Activated naive CD8-positive, alpha-beta T cell treated with anti-CD3 and anti-CD28 coated beads, Interleukin-2, amount 10 ng/mL, durations not matched to agents 7 days and 5 days (primary cell): ENCODE measurements at regions not wholly inside any gene's neighbourhood (a gene's known extent, or its start where the extent isn't known, plus 50 kb on each side); places are given as distances from the start of the nearest gene placed in this dataset.

Experiments used
- ATAC-seq: fragments of 150-1000 bp; cut with Tn5 transposase; one replicate; pipeline ENCODE4 v1.10.0; 2021; ENCODE audit warnings: low read depth, moderate library complexity
- POLR2A ChIA-PET: fragments of 350-600 bp; sonication (Branson Sonifier 250); formaldehyde crosslinking; loops from one replicate; lab custom pipeline; 2021; ENCODE audit warnings: antibody characterized with exemption; lab: Charles Lee
- DNase-seq: peaks from one replicate; pipeline ENCODE4 v3.0.0; 2021
- H3K27ac Mint-ChIP-seq: one replicate; pipeline ENCODE4 v1.8.0; 2022; ENCODE audit warnings: mild to moderate bottlenecking, mixed read lengths
- H3K27me3 Mint-ChIP-seq: one replicate; pipeline ENCODE4 v1.8.0; 2022; ENCODE audit warnings: mild to moderate bottlenecking, moderate library complexity, mixed read lengths
- H3K36me3 Mint-ChIP-seq: one replicate; pipeline ENCODE4 v1.8.0; 2021; ENCODE audit warnings: mild to moderate bottlenecking, mixed read lengths
- H3K4me1 Mint-ChIP-seq: one replicate; pipeline ENCODE4 v1.8.0; 2021; ENCODE audit warnings: mixed read lengths
- H3K4me3 Mint-ChIP-seq: one replicate; pipeline ENCODE4 v1.8.0; 2022; ENCODE audit warnings: mild to moderate bottlenecking, moderate library complexity, mixed read lengths
- H3K9me3 Mint-ChIP-seq: one replicate; pipeline ENCODE4 v1.8.0; 2021; ENCODE audit warnings: mixed read lengths

DNA sequence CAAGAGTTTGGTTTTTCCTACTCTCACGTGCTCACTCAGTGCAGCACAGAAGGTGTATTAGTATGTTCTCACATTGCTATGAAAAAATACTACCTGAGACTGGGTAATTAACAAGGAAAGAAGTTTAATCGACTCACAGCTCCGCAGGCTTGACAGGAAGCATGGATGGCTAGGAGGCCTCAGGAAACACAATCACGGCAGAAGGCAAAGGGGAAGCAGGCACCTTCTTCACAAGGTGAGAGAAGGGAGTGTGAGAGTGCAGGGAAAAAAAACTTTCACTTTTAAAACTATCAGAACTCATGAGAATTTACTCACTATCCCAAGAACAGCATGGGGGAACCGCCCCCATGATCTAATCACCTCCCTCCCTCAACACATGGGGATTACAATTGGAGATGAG lies 185.8 kb upstream of the TMPO start:
- Mint-ChIP-seq H3K4me3 (no peak overlapping the region), H3K27ac (no peak overlapping the region), H3K9me3 (no peaks in the 10 kb centered on the region), H3K36me3 (no peaks in the 10 kb centered on the region), H3K4me1 (no peaks in the 10 kb centered on the region), H3K27me3 (no peaks in the 10 kb centered on the region)
- POLR2A ChIA-PET, result no interaction called here
- ATAC-seq (no peak), DNase-seq (no peak)

DNA sequence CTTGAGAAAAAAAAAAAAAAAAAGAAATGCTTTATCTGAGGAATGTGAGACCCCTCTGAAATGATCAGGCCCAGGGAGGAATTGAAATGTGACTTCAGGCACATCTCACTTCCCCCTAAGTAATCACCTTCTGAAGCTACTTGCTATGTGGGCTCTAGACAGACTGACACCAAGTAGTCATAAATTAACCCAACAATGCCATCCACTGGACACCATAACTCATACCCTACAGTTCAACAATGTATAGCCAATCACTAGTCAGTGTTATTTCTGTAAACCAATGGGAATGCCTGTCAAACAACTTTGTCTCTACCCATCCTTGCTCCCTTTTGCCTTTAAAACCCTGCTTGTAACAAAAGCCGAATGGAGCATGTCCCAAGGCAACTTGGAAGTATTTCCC lies 182.7 kb upstream of the TMPO start:
- Mint-ChIP-seq H3K4me1 (no peaks in the 10 kb centered on the region), H3K27me3 (peaks cover 5% of the 10 kb centered on the region), H3K36me3 (no peaks in the 10 kb centered on the region), H3K4me3 (no peak overlapping the region), H3K27ac (no peak overlapping the region), H3K9me3 (no peaks in the 10 kb centered on the region)
- POLR2A ChIA-PET, result interaction anchor here (0.7 kb wide), 1 partner anchor 1375 kb away, joined by 3 read pairs; no protein-coding TSS in a partner anchor
- DNase-seq (no peak), ATAC-seq (no peak)

DNA sequence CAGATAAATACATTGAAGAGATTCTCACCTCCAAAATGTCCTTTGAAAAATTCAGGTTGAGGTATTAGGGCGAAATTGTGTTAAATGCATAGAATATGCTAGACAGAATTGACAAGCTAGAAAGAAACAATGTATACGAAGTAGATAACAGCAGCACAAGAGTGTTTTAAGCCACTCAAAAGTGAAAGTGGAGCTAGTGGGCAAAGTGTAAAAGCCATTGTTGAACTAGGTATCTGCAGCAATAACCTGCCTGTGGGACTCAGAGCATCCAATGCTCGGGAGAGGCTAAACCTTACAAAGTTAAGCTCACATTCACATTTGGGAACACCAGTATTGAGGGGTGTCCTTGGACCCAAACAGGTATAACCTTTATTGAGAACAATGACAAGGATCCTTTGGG lies 180.6 kb upstream of the TMPO start:
- no peaks in the 10 kb centered on the region for H3K36me3 Mint-ChIP-seq
- ATAC-seq (no peak), DNase-seq (no peak)
- H3K27ac Mint-ChIP-seq, result no peak overlapping the region
- POLR2A ChIA-PET, result no interaction called here
- H3K9me3 Mint-ChIP-seq, result no peaks in the 10 kb centered on the region
- H3K27me3 Mint-ChIP-seq, result peaks cover 7% of the 10 kb centered on the region
- H3K4me1 Mint-ChIP-seq, result no peaks in the 10 kb centered on the region
- H3K4me3 Mint-ChIP-seq, result no peak overlapping the region

DNA sequence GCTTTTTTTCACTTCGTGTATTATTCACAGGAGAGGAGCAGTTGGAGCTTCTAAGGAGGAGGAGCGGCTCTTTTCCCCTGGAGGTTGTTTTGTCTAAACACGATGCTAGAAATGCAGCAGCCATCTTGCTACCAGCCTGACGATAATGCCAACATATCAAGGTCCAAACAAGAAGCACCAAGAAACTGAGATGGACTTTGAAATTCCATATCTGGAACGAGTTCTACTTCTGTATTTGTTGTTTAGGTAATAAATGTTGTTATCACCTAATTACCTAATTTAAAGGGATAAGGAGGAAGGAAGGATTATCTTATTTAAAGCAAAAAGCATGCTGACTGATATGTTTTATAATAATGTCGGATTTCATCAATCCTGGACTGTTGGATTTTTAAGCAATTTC lies 174.4 kb upstream of the TMPO start:
- Mint-ChIP-seq H3K4me1 (no peaks in the 10 kb centered on the region), H3K27me3 (peaks cover 5% of the 10 kb centered on the region), H3K4me3 (no peak overlapping the region), H3K9me3 (no peaks in the 10 kb centered on the region), H3K36me3 (no peaks in the 10 kb centered on the region), H3K27ac (no peak overlapping the region)
- DNase-seq (no peak), ATAC-seq (no peak)
- POLR2A ChIA-PET, result no interaction called here

DNA sequence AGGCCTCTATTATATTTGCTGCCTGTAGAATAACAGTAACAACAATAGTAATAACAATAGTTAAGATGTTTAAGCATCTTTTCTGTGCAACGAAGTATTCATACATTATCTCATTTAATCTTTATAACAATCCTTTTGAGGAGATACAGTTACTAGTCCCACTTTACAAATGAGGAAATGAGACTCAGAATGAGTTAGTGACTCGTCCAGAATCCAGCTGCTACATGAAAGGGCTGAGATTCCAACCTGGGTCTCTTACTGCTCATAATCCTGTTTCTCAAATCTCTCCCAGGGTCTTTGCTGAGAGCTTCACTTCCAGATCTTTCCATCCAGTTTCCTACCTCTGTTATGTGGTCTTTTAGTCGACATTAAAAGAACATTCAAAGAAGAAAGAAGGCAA lies 173.7 kb upstream of the TMPO start:
- POLR2A ChIA-PET, result no interaction called here
- Mint-ChIP-seq H3K9me3 (no peaks in the 10 kb centered on the region), H3K4me1 (no peaks in the 10 kb centered on the region), H3K36me3 (no peaks in the 10 kb centered on the region), H3K27me3 (peaks cover 5% of the 10 kb centered on the region), H3K27ac (no peak overlapping the region), H3K4me3 (no peak overlapping the region)
- no peak for DNase-seq
- ATAC-seq, result no peak

DNA sequence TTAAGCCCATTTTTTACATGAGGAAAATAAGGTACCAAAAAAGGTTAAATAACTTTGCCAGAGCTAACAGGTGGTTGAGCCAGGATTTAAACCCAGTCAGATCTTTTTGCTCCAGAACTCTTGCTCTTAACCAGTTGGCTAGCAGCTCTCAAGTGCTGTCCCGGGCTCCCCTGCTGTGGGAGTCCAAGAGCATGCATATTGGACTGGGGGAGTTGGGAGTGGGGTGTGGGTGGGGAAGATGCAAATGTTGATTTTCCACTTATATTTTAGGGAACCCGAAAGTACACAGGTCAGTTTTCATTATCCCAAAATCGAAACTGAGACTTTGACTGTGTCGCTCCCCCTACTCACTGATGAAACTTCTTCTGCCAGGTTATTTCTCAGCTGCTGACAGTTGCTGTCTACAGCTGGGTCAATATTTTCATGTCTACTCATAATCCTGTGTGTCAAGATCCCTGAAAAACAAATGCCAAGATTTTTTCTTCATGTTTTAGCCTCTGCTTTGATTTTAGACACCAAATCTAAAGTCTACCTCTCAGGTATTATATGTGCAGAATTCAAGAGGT lies 172.3 kb upstream of the TMPO start:
- Mint-ChIP-seq H3K27ac (no peak overlapping the region), H3K36me3 (no peaks in the 10 kb centered on the region), H3K4me3 (no peak overlapping the region), H3K27me3 (peaks cover 3% of the 10 kb centered on the region), H3K4me1 (no peaks in the 10 kb centered on the region), H3K9me3 (no peaks in the 10 kb centered on the region)
- POLR2A ChIA-PET, result no interaction called here
- no peak for ATAC-seq
- DNase-seq, result no peak

DNA sequence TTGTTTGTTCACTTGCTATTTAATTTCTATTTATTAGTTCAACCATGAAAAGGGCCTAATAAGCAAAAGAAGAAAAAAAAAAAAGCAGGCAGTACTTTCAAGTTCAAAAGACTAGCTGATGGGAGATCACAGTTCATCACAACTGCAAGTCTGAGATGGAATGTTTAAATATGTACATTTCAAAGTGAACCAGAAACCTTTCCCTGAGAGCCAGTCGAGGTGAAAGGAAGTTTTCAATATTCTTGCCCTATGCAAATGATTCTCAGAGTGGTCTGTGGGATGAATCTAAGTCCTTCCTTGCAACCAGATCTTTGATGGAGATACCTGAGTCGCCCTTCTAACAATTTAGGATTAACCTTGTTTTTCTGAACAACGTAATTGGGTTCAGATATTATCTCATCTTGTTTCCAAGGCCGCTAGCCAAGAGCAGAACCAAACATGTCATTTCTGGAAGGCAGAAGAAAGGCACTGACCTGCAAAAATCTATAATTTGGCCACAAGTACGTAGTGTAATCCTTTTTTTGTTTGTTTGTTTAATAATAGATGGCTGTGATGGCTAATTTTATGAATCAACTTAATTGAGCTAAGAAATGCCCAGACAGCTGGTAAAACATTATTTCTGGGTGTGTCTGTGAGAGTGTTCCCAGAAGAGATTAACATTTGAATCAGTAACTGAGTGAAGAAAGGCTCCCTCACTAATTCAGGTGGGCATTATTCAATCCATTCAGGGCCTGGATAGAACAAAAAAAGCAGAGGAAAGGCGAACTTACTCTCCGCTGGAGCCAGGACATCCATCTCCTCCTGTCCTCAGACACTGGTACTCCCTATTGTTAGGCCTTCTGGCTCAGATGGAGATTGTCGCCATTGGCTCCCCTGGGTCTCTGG lies 171.1 kb upstream of the TMPO start:
- POLR2A ChIA-PET, result no interaction called here
- ATAC-seq (no peak), DNase-seq (no peak)
- no peaks in the 10 kb centered on the region for H3K27me3 Mint-ChIP-seq
- H3K4me1 Mint-ChIP-seq, result no peaks in the 10 kb centered on the region
- no peaks in the 10 kb centered on the region for H3K36me3 Mint-ChIP-seq
- H3K27ac Mint-ChIP-seq, result no peak overlapping the region
- H3K9me3 Mint-ChIP-seq, result no peaks in the 10 kb centered on the region
- H3K4me3 Mint-ChIP-seq, result no peak overlapping the region

DNA sequence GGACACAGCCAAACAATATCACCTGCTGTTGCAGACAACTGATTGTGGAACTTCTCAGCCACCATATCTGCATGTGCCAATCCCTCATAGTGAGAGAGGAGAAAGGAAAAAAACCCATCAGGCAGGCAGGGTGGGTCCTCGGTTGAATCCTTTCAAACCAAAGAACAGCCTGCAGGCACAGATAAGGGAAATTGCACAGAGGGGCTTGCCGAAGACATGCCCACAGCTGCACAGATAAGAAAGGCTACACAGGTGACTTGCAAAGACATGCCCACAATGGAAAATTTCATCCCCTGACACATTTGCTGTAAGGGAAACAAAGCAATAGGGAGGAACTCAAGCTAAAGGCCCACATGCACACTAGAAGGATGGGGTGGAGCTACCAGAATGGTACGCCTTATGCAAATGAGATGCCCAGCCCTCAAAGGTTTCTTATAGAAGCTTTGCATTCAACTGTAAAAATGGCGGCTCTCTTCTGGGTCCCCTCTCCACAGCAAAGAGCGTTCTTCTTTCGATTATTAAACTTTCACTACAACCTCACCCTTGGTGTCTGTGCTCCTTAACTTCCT lies 170.0 kb upstream of the TMPO start:
- Mint-ChIP-seq H3K4me1 (no peaks in the 10 kb centered on the region), H3K36me3 (no peaks in the 10 kb centered on the region), H3K27me3 (no peaks in the 10 kb centered on the region), H3K9me3 (no peaks in the 10 kb centered on the region), H3K4me3 (no peak overlapping the region), H3K27ac (no peak overlapping the region)
- DNase-seq (no peak), ATAC-seq (no peak)
- POLR2A ChIA-PET, result no interaction called here

DNA sequence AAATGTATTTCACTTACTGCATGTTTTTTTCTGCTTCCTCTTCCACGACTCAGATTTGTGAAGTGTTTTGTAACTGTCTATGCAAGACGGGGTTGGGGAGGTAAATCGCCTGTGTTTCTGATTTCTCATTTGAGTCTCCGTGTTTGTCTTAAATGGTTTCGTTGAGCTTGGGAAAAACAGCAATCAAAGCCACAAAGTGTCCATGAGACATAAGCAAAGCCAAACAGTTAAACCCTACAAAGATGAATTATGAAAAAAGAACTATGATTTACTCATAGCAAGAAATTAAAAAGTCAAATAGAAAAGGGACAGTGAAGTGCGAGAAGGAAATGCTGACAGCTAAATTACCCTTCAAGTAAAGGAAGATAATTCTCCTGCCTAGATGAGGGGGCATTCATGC lies 164.3 kb upstream of the TMPO start:
- H3K4me1 Mint-ChIP-seq, result no peaks in the 10 kb centered on the region
- H3K27me3 Mint-ChIP-seq, result peaks cover 8% of the 10 kb centered on the region
- POLR2A ChIA-PET, result no interaction called here
- ATAC-seq (no peak), DNase-seq (no peak)
- no peak overlapping the region for H3K27ac Mint-ChIP-seq
- no peak overlapping the region for H3K4me3 Mint-ChIP-seq
- no peaks in the 10 kb centered on the region for H3K36me3 Mint-ChIP-seq
- H3K9me3 Mint-ChIP-seq, result no peaks in the 10 kb centered on the region

DNA sequence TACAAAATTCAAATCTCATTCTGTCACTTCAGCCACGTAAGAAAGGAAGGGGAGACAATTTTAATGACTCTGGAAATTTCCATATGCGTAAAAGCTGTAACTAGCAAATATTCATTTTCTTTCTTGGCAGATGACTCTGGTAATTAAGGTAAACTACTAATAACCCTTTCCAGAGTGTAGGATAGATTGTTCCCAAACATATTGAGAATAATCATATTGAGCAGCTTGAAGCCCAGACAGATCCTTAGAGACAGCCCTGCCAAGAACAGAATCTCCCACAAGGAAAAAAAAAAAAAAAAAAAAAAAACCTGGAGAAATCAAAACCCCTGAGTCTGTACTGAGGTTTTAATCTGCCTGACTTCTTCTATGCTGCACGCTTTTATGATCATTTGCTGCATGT lies 163.6 kb upstream of the TMPO start:
- H3K4me3 Mint-ChIP-seq, result no peak overlapping the region
- no peak overlapping the region for H3K27ac Mint-ChIP-seq
- no peaks in the 10 kb centered on the region for H3K4me1 Mint-ChIP-seq
- DNase-seq (no peak), ATAC-seq (no peak)
- H3K9me3 Mint-ChIP-seq, result no peaks in the 10 kb centered on the region
- POLR2A ChIA-PET, result no interaction called here
- H3K27me3 Mint-ChIP-seq, result peaks cover 8% of the 10 kb centered on the region
- H3K36me3 Mint-ChIP-seq, result no peaks in the 10 kb centered on the region

DNA sequence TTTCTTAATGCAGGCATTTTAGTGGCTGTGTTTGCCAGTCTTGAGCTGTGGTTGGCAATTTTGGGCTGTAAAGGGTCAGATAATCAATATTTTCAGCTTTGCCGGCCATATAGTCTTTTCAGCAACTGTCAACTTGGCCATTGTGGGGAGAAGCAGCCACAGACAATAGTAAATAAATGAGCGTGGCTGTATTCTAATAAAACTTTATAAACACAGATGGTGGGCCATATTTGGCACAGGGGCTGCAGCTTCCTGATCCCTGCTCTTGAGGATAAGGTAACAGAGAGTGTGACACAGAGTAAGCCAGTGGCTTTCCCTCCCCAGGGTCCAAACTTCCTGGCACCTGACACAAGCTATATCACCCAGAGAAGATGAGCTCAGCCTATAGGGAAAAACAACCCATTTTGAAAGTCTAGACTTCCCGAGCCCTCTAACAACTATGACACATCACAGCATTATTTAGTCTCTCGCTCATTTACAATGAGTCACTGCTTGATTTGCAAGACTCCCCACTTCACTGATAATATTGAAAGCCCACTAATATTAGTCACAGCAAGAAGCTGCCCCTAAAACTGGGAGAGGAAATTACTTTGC lies 163.1 kb upstream of the TMPO start:
- DNase-seq (no peak), ATAC-seq (no peak)
- no peak overlapping the region for H3K27ac Mint-ChIP-seq
- H3K4me3 Mint-ChIP-seq, result no peak overlapping the region
- peaks cover 8% of the 10 kb centered on the region for H3K27me3 Mint-ChIP-seq
- no peaks in the 10 kb centered on the region for H3K4me1 Mint-ChIP-seq
- POLR2A ChIA-PET, result no interaction called here
- H3K36me3 Mint-ChIP-seq, result no peaks in the 10 kb centered on the region
- no peaks in the 10 kb centered on the region for H3K9me3 Mint-ChIP-seq

DNA sequence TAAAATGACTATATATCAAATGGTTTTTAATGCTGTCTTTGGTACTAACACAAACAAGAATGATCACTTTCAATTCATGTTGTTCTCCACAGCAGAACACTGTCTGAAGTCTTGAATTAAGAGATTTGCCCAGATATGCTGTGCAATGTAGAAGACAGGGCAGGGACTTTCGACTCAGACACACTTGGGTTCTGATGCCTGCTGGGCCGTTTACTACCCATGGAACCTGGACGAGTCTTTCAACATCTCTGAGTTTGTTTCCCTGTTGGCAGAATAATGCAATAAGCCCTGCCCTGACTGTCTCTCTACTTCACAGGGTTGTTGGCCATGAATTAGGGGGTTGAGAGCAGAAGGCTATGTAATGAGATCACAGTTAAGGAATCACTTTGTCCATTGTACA lies 162.6 kb upstream of the TMPO start:
- no peak overlapping the region for H3K4me3 Mint-ChIP-seq
- H3K27ac Mint-ChIP-seq, result no peak overlapping the region
- POLR2A ChIA-PET, result no interaction called here
- peaks cover 8% of the 10 kb centered on the region for H3K27me3 Mint-ChIP-seq
- ATAC-seq, result no peak
- no peaks in the 10 kb centered on the region for H3K4me1 Mint-ChIP-seq
- H3K9me3 Mint-ChIP-seq, result no peaks in the 10 kb centered on the region
- H3K36me3 Mint-ChIP-seq, result no peaks in the 10 kb centered on the region
- no peak for DNase-seq

DNA sequence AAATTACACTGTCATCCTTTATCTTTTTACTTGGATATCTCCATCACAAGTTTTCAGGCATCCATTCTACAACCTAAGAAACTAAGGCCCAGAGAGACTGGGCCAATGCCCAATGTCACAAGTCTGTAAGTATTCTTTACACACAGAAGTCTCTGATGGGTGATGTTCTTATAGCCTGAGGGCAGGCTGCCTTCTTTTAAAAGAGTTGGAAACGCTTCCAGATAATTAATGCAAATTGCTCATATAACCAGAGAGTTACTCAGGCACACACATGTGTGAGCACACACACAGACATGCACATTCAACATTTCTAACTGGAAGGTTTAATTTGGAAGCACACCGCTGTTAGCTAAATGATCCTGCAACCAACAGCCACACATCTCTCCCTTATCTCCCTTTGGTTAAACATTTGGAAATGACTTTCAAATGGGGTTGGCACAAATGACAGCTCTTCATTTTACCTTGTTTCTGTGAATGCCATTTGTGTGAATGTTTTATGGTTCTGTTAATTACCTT lies 160.8 kb upstream of the TMPO start:
- Mint-ChIP-seq H3K27ac (no peak overlapping the region), H3K9me3 (no peaks in the 10 kb centered on the region), H3K36me3 (no peaks in the 10 kb centered on the region), H3K4me3 (no peak overlapping the region), H3K27me3 (peaks cover 15% of the 10 kb centered on the region), H3K4me1 (no peaks in the 10 kb centered on the region)
- no peak for DNase-seq
- POLR2A ChIA-PET, result no interaction called here
- ATAC-seq, result no peak

DNA sequence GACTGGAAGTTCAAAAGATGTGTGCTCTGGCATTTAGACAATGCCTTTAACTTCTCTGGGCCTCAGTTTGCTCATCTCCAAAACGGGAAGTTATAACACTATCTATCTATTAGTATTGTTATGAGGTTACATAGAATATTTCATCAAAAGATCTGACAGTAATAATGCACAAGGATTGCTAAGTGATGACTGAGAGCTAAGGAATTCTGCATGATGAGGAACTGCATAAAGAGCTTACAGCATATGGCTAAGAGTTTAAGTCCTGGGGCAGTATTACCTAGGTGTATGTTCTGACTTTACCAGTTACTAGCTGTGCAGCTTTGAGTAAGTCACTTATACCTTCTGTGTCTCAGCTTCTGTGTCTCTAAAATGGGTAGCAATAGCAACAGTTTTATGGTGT lies 160.1 kb upstream of the TMPO start:
- POLR2A ChIA-PET, result no interaction called here
- H3K4me3 Mint-ChIP-seq, result no peak overlapping the region
- no peaks in the 10 kb centered on the region for H3K4me1 Mint-ChIP-seq
- H3K27ac Mint-ChIP-seq, result no peak overlapping the region
- H3K36me3 Mint-ChIP-seq, result no peaks in the 10 kb centered on the region
- DNase-seq, result no peak
- H3K27me3 Mint-ChIP-seq, result peaks cover 15% of the 10 kb centered on the region
- ATAC-seq, result no peak
- no peaks in the 10 kb centered on the region for H3K9me3 Mint-ChIP-seq
